HepG2 (cell line): ENCODE measurements at regions not wholly inside any gene's neighbourhood (a gene's known extent, or its start where the extent isn't known, plus 50 kb on each side); places are given as distances from the start of the nearest gene placed in this dataset.

Experiments
- ATF7-NPFF ChIP-seq: sonication (generic); formaldehyde crosslinking; IDR thresholded peaks from 2 replicates; pipeline ENCODE4 v1.8.1; 2023; ENCODE audit warnings: mild to moderate bottlenecking, low read depth, missing genetic modification reagents, moderate library complexity
- E2F1 ChIP-seq: sonication (generic); formaldehyde crosslinking; IDR thresholded peaks from 2 replicates; pipeline ENCODE4 v1.5.0; 2020; ENCODE audit warnings: missing genetic modification reagents
- EZH2 ChIP-seq: conservative IDR thresholded peaks from 2 replicates; pipeline ENCODE4 v1.6.1; 2012; ENCODE audit warnings: mild to moderate bottlenecking, low read depth, low read length, moderate library complexity
- FOXM1 ChIP-seq: sonication (generic); formaldehyde crosslinking; IDR thresholded peaks from 2 replicates; pipeline ENCODE4 v1.5.0; 2020; ENCODE audit warnings: missing genetic modification reagents
- PAX8 ChIP-seq: sonication (generic); formaldehyde crosslinking; IDR thresholded peaks from 2 replicates; pipeline ENCODE4 v1.8.0; 2022; ENCODE audit warnings: mild to moderate bottlenecking, missing genetic modification reagents, borderline replicate concordance
- POLR2A ChIP-seq, 2 experiments: IDR thresholded peaks; 2 replicates each; pipeline ENCODE4 v1.6.1; 2011; ENCODE audit warnings: low read depth in 2 of 2, low read length in 2 of 2, mild to moderate bottlenecking in 1 of 2, moderate library complexity in 1 of 2; ENCODE audit not compliant: insufficient read depth in 1 of 2
- SMARCE1 ChIP-seq: fragments of 450-650 bp; IDR thresholded peaks from 2 replicates; pipeline ENCODE4 v1.6.1; 2017; ENCODE audit warnings: borderline replicate concordance
- SRY ChIP-seq: sonication (generic); formaldehyde crosslinking; IDR thresholded peaks from 2 replicates; pipeline ENCODE4 v1.8.0; 2022; ENCODE audit warnings: mild to moderate bottlenecking, missing genetic modification reagents
- TCF7 ChIP-seq: sonication (generic); IDR thresholded peaks from 2 replicates; pipeline ENCODE4 v1.6.1; 2016; ENCODE audit warnings: antibody characterized with exemption, low read depth
- WIZ ChIP-seq: sonication (generic); formaldehyde crosslinking; IDR thresholded peaks from 2 replicates; pipeline ENCODE4 v1.5.1; 2020; ENCODE audit warnings: mild to moderate bottlenecking, missing genetic modification reagents
- ZNF10 ChIP-seq: sonication (generic); formaldehyde crosslinking; IDR thresholded peaks from 2 replicates; pipeline ENCODE4 v1.4.0; 2020; ENCODE audit warnings: mild to moderate bottlenecking, low read depth, missing genetic modification reagents, borderline replicate concordance
- ZNF124 ChIP-seq: sonication (generic); formaldehyde crosslinking; IDR thresholded peaks from 2 replicates; pipeline ENCODE4 v1.4.0; 2020; ENCODE audit warnings: missing genetic modification reagents
- ZNF354B ChIP-seq: sonication (generic); formaldehyde crosslinking; IDR thresholded peaks from 2 replicates; pipeline ENCODE4 v1.8.0; 2022; ENCODE audit warnings: mild to moderate bottlenecking, missing genetic modification reagents
- ZNF382 ChIP-seq: sonication (generic); formaldehyde crosslinking; IDR thresholded peaks from 2 replicates; pipeline ENCODE4 v1.5.0; 2020; ENCODE audit warnings: missing genetic modification reagents, mild to moderate bottlenecking, borderline replicate concordance
- ZNF431 ChIP-seq: sonication (generic); formaldehyde crosslinking; IDR thresholded peaks from 2 replicates; pipeline ENCODE4 v1.9.0; 2022; ENCODE audit warnings: missing genetic modification reagents, low read depth, mild to moderate bottlenecking, borderline replicate concordance
- ZNF607 ChIP-seq: sonication (generic); formaldehyde crosslinking; IDR thresholded peaks from 2 replicates; pipeline ENCODE4 v1.5.1; 2020; ENCODE audit warnings: missing genetic modification reagents, mild to moderate bottlenecking, borderline replicate concordance
- ZNF75D ChIP-seq: sonication (generic); formaldehyde crosslinking; IDR thresholded peaks from 2 replicates; pipeline ENCODE4 v1.8.1; 2023; ENCODE audit warnings: missing genetic modification reagents, mild to moderate bottlenecking, borderline replicate concordance
- TF ChIP-seq, protein P1 (sequence below): sonication (generic); formaldehyde crosslinking; IDR thresholded peaks from 2 replicates; pipeline ENCODE4 v1.4.0; 2020; ENCODE audit warnings: mild to moderate bottlenecking, missing genetic modification reagents
- TF ChIP-seq, protein P2 (sequence below): sonication (generic); formaldehyde crosslinking; IDR thresholded peaks from 2 replicates; pipeline ENCODE4 v1.4.0; 2020; ENCODE audit warnings: missing genetic modification reagents
- TF ChIP-seq, protein P3 (sequence below): sonication (generic); formaldehyde crosslinking; IDR thresholded peaks from 2 replicates; pipeline ENCODE4 v1.4.0; 2020; ENCODE audit warnings: missing genetic modification reagents, borderline replicate concordance

- no peak for TF ChIP-seq SRY (CRISPR knock-in tag)
- no peak for TF ChIP-seq ATF7-NPFF (CRISPR knock-in tag)
- no peak for TF ChIP-seq ZNF354B
- TF ChIP-seq, protein P1, sequence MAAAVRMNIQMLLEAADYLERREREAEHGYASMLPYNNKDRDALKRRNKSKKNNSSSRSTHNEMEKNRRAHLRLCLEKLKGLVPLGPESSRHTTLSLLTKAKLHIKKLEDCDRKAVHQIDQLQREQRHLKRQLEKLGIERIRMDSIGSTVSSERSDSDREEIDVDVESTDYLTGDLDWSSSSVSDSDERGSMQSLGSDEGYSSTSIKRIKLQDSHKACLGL (CRISPR knock-in tag): no peak
- TF ChIP-seq, protein P2, sequence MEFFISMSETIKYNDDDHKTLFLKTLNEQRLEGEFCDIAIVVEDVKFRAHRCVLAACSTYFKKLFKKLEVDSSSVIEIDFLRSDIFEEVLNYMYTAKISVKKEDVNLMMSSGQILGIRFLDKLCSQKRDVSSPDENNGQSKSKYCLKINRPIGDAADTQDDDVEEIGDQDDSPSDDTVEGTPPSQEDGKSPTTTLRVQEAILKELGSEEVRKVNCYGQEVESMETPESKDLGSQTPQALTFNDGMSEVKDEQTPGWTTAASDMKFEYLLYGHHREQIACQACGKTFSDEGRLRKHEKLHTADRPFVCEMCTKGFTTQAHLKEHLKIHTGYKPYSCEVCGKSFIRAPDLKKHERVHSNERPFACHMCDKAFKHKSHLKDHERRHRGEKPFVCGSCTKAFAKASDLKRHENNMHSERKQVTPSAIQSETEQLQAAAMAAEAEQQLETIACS (CRISPR knock-in tag): no peak
- TF ChIP-seq E2F1 (CRISPR knock-in tag): no peak
- no peak for TF ChIP-seq ZNF607 (CRISPR knock-in tag)
- no peak for TF ChIP-seq EZH2
- TF ChIP-seq ZNF431 (CRISPR knock-in tag): no peak
- no peak for TF ChIP-seq FOXM1 (CRISPR knock-in tag)
- no peak for TF ChIP-seq POLR2A (IDR thresholded peaks at IDR 0.05; ENCODE audit: insufficient read depth in 1 of 2, low read depth in 2 of 2, low read length in 2 of 2)
- TF ChIP-seq ZNF75D (CRISPR knock-in tag): no peak
- no peak for TF ChIP-seq SMARCE1
- TF ChIP-seq PAX8 (CRISPR knock-in tag): no peak
- TF ChIP-seq ZNF10 (CRISPR knock-in tag): no peak
- no peak for TF ChIP-seq ZNF124 (CRISPR knock-in tag)
- TF ChIP-seq WIZ (CRISPR knock-in tag): no peak
- peak; percentile 38; the same call in 1 of the 2 replicates for TF ChIP-seq TCF7
- TF ChIP-seq, protein P3, sequence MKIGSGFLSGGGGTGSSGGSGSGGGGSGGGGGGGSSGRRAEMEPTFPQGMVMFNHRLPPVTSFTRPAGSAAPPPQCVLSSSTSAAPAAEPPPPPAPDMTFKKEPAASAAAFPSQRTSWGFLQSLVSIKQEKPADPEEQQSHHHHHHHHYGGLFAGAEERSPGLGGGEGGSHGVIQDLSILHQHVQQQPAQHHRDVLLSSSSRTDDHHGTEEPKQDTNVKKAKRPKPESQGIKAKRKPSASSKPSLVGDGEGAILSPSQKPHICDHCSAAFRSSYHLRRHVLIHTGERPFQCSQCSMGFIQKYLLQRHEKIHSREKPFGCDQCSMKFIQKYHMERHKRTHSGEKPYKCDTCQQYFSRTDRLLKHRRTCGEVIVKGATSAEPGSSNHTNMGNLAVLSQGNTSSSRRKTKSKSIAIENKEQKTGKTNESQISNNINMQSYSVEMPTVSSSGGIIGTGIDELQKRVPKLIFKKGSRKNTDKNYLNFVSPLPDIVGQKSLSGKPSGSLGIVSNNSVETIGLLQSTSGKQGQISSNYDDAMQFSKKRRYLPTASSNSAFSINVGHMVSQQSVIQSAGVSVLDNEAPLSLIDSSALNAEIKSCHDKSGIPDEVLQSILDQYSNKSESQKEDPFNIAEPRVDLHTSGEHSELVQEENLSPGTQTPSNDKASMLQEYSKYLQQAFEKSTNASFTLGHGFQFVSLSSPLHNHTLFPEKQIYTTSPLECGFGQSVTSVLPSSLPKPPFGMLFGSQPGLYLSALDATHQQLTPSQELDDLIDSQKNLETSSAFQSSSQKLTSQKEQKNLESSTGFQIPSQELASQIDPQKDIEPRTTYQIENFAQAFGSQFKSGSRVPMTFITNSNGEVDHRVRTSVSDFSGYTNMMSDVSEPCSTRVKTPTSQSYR: no peak
- TF ChIP-seq ZNF382 (CRISPR knock-in tag): no peak
Observed at GRCh38 chr10:58457761-58458616, 54.7 kb upstream of the BICC1 start (continued).
